IMR-90 (cell line): ENCODE measurements at regions not wholly inside any gene's neighbourhood (a gene's known extent, or its start where the extent isn't known, plus 50 kb on each side); places are given as distances from the start of the nearest gene placed in this dataset.

Source experiments
- ATAC-seq: fragments of 200-7000 bp; cut with Tn5 transposase; 2 replicates; pipeline ENCODE4 v1.9.1; 2020; ENCODE audit warnings: low read depth, mild to moderate bottlenecking, moderate library complexity
- BruUV-seq: library from RNA; stranded (reverse); fragments of 400-500 nt; replicated peaks from 2 replicates; lab custom pipeline; 2021; lab: Mats Ljungman, UMichigan
- CTCF ChIA-PET: fragments of 300-600 bp; formaldehyde crosslinking; extraction: SDS; loops from one replicate; lab custom pipeline; 2021; ENCODE audit warnings: antibody characterized with exemption; lab: Yijun Ruan, JAX
- POLR2A ChIA-PET: fragments of 300-600 bp; sonication (Branson Sonifier 250); formaldehyde crosslinking; loops from one replicate; lab custom pipeline; 2022; ENCODE audit warnings: antibody characterized with exemption; ENCODE audit not compliant: unreplicated experiment; lab: Charles Lee
- DNase-seq: peaks from one replicate; pipeline ENCODE4 v3.0.0; 2013
- H2AFZ ChIP-seq: replicated peaks from 2 replicates; pipeline ENCODE3; 2013; ENCODE audit warnings: low read length, mild to moderate bottlenecking; ENCODE audit not compliant: poor library complexity
- H2AK5ac ChIP-seq: 2 replicates; pipeline ENCODE4 v1.6.1; 2013; ENCODE audit warnings: low read depth, low read length, inconsistent platforms
- H2AK9ac ChIP-seq: replicated peaks from 2 replicates; pipeline ENCODE3; 2013; ENCODE audit warnings: mild to moderate bottlenecking, low read depth, low read length, moderate library complexity; ENCODE audit not compliant: poor library complexity
- H2BK120ac ChIP-seq: 2 replicates; pipeline ENCODE4 v1.6.1; 2013; ENCODE audit warnings: low read depth, low read length, inconsistent platforms
- H2BK15ac ChIP-seq: 3 replicates; pipeline ENCODE4 v1.6.1; 2013; ENCODE audit warnings: low read depth, low read length, inconsistent platforms
- H2BK20ac ChIP-seq: 2 replicates; pipeline ENCODE4 v1.6.1; 2013; ENCODE audit warnings: low read depth, mild to moderate bottlenecking, inconsistent platforms, low read length, moderate library complexity
- H2BK5ac ChIP-seq: 2 replicates; pipeline ENCODE4 v1.6.1; 2013; ENCODE audit warnings: mild to moderate bottlenecking, low read depth, low read length, inconsistent platforms; ENCODE audit not compliant: poor library complexity, severe bottlenecking
- H3K14ac ChIP-seq: replicated peaks from 2 replicates; pipeline ENCODE4 v1.6.1; 2013; ENCODE audit warnings: low read depth, low read length, inconsistent platforms
- H3K18ac ChIP-seq: 2 replicates; pipeline ENCODE4 v1.6.1; 2013; ENCODE audit warnings: low read depth, low read length, control low read depth
- H3K23ac ChIP-seq: 2 replicates; pipeline ENCODE4 v1.6.1; 2013; ENCODE audit warnings: low read depth, low read length, inconsistent platforms
- H3K27ac ChIP-seq: 2 replicates; pipeline ENCODE4 v1.5.1; 2013; ENCODE audit warnings: mild to moderate bottlenecking, control low read depth, low read length; ENCODE audit not compliant: insufficient read depth
- H3K27me3 ChIP-seq: 2 replicates; pipeline ENCODE4 v1.6.1; 2013; ENCODE audit warnings: low read length; ENCODE audit not compliant: control insufficient read depth, insufficient read depth
- H3K36me3 ChIP-seq: 2 replicates; pipeline ENCODE4 v1.6.1; 2013; ENCODE audit warnings: low read length, mixed read lengths; ENCODE audit not compliant: control insufficient read depth, insufficient read depth
- H3K4ac ChIP-seq: 2 replicates; pipeline ENCODE4 v1.6.1; 2013; ENCODE audit warnings: low read depth, low read length, inconsistent platforms
- H3K4me1 ChIP-seq: 2 replicates; pipeline ENCODE4 v1.6.1; 2013; ENCODE audit warnings: low read length, mixed read lengths; ENCODE audit not compliant: control insufficient read depth, insufficient read depth
- H3K4me2 ChIP-seq: 2 replicates; pipeline ENCODE4 v1.6.1; 2013; ENCODE audit warnings: low read depth, mild to moderate bottlenecking, control low read depth, low read length, moderate library complexity
- H3K4me3 ChIP-seq: 2 replicates; pipeline ENCODE4 v1.5.1; 2013; ENCODE audit warnings: low read depth, mild to moderate bottlenecking, control low read depth, low read length, moderate library complexity; ENCODE audit not compliant: insufficient read depth
- H3K56ac ChIP-seq: 2 replicates; pipeline ENCODE4 v1.6.1; 2013; ENCODE audit warnings: low read length, inconsistent platforms; ENCODE audit not compliant: insufficient read depth; ENCODE audit errors: extremely low read depth
- H3K79me1 ChIP-seq, 2 experiments: 2 replicates each; pipeline ENCODE4 v1.6.1; 2013; ENCODE audit warnings: low read length in 2 of 2, inconsistent platforms in 1 of 2, low read depth in 1 of 2
- H3K9ac ChIP-seq: 2 replicates; pipeline ENCODE4 v1.6.1; 2013; ENCODE audit warnings: low read depth, low read length, control low read depth
- H3K9me1 ChIP-seq: 2 replicates; pipeline ENCODE4 v1.6.1; 2013; ENCODE audit warnings: low read length, inconsistent platforms; ENCODE audit not compliant: insufficient read depth
- H3K9me3 ChIP-seq: 2 replicates; pipeline ENCODE4 v1.6.1; 2013; ENCODE audit warnings: low read length; ENCODE audit not compliant: control insufficient read depth, insufficient read depth
- H4K20me1 ChIP-seq: 2 replicates; pipeline ENCODE4 v1.6.1; 2013; ENCODE audit warnings: low read length, inconsistent platforms; ENCODE audit not compliant: insufficient read depth
- H4K5ac ChIP-seq: 2 replicates; pipeline ENCODE4 v1.6.1; 2013; ENCODE audit warnings: mild to moderate bottlenecking, low read depth, low read length, control low read depth
- H4K8ac ChIP-seq, 2 experiments: 2 replicates each; pipeline ENCODE4 v1.6.1; 2013; ENCODE audit warnings: low read depth in 2 of 2, low read length in 2 of 2, control low read depth in 1 of 2, inconsistent platforms in 1 of 2
- H4K91ac ChIP-seq: 2 replicates; pipeline ENCODE4 v1.6.1; 2013; ENCODE audit warnings: low read depth, low read length, inconsistent platforms; ENCODE audit not compliant: insufficient read depth
- CEBPB ChIP-seq: IDR thresholded peaks from 2 replicates; pipeline ENCODE4 v1.6.1; 2012; ENCODE audit warnings: low read depth, low read length, improper control_type of control experiment
- dilution Hi-C: fragments of 300-500 bp; cut with HindIII; formaldehyde crosslinking; loops from one replicate; pipeline ENCODE4 v1.14.3; 2018; ENCODE audit warnings: low sequenced_read_pairs; ENCODE audit not compliant: unreplicated experiment
- in situ Hi-C: fragments of 300-500 bp; cut with MboI; formaldehyde crosslinking; loops from 3 replicates; pipeline ENCODE4 v1.14.3; 2019; ENCODE audit warnings: low sequenced_read_pairs, inconsistent platforms, mixed read lengths
- intact Hi-C: fragments of 100-400 bp; cut with micrococcal nuclease; formaldehyde crosslinking; loops from 2 replicates; pipeline ENCODE4 v1.10.0; 2022

GRCh38 chr2:145356056-145356455 is 836.1 kb upstream of the ZEB2 start:
- CTCF ChIA-PET = interaction anchor here (0.7 kb wide), 1 partner anchor 99 kb away, joined by 6 read pairs; no protein-coding TSS in a partner anchor
- no TSS peak for BruUV-seq
- Histone ChIP-seq H3K36me3 (no peaks in the 10 kb centered on the region), H3K18ac (no peak overlapping the region), H3K4me1 (no peaks in the 10 kb centered on the region), H2BK20ac (no peak overlapping the region), H3K9me3 (no peaks in the 10 kb centered on the region), H3K79me1 (no peaks in the 10 kb centered on the region), H3K14ac (no peak overlapping the region), H4K8ac (no peak overlapping the region), H3K9me1 (no peaks in the 10 kb centered on the region), H3K27ac (no peak overlapping the region), H3K4ac (no peak overlapping the region), H4K5ac (no peak overlapping the region), H2AFZ (no peak overlapping the region), H4K91ac (no peak overlapping the region), H3K56ac (no peak overlapping the region), H3K4me2 (no peak overlapping the region), H3K27me3 (no peaks in the 10 kb centered on the region), H3K4me3 (no peak overlapping the region), H3K23ac (no peak overlapping the region), H2BK5ac (no peak overlapping the region), H2AK9ac (no peak overlapping the region), H3K9ac (no peak overlapping the region), H2AK5ac (no peak overlapping the region), H2BK15ac (no peak overlapping the region), H4K20me1 (no peaks in the 10 kb centered on the region), H2BK120ac (no peak overlapping the region)
- dilution Hi-C loops = no loop called here
- ATAC-seq (no peak), DNase-seq (peak; percentile 41)
- intact Hi-C loops = no loop called here
- POLR2A ChIA-PET = no interaction called here
- no peak for TF ChIP-seq CEBPB
- in situ Hi-C loops = no loop called here
